MV-4-11 (cell line): ENCODE measurements at regions not wholly inside any gene's neighbourhood (a gene's known extent, or its start where the extent isn't known, plus 50 kb on each side); places are given as distances from the start of the nearest gene placed in this dataset.
"Not testable (repeated sequence)": the region's sequence is repeated elsewhere in the genome, so short reads cannot be mapped to it uniquely, and the experiment has no call there.

Experiments
- DNase-seq: peaks from one replicate; lab custom pipeline; 2025; lab: John Stamatoyannopoulos, UW

DNA sequence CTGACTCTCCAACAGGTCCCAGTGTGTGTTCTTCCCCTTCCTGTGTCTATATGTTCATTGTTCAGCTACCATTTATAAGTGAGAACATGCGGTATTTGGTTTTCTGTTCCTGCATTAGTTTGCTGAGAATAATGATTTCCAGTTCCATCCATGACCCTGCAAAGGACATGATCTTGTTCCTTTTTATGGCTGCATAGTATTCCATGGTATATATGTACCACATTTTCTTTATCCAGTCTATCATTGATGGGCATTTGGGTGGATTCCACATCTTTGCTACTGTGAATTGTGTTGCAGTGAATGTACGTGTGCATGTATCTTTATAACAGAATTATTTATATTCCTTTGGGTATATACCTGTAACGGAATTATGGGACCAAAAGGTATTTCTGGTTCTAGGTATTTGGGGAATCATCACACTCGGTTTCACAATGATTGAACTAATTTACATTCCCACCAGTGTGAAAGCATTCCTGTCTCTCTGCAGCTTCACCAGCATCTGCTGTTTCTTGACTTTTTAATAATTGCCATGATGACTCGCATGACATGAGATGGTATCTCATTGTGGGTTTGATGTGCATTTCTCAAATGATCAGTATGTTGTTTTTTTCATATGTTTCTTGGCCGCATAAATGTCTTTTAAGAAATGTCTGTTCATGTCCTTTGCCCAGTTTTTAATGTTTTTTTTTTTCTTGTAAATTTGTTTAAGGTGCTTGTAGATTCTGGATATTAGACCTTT is 60.2 kb downstream of the LSMEM1 start:
- DNase-seq, result no peak

DNA sequence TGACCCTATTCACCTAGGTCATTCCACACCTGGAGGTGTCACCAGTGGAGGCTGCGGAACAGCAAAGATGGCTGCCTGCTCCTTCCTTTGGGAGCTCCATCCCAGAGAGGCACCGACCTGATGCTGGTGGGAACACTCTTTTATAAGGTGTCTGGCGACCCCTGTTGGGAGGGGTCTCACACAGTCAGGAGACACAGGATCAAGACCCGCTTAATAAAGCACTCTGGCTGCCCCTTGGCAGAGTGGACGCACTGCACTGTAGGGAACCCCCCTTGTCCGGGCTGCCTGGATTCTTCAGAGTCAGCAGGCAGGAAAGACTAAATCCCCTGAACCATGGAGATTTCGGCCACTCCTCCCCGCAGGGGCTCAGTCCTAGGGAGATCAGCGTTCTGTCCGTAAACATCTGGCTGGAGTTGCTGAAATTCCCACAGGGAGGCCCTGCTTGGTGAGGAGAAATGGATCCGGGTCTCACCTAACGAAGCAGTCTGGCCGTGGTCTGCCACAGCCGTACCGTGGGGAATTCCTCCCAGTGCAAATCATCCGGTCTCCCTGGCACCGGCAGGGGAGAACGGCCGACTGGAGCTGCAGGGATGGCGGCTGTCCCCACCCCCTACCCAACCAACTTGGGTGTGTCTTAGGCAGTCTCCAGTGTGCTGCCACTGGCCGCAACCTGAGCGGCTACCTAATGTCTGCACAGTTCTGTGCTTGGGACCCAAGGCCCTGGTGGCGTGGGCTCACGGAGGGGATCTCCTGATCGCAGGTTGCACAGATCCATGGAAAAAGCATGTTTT is 66.1 kb downstream of the LSMEM1 start:
- DNase-seq, result no peak

DNA sequence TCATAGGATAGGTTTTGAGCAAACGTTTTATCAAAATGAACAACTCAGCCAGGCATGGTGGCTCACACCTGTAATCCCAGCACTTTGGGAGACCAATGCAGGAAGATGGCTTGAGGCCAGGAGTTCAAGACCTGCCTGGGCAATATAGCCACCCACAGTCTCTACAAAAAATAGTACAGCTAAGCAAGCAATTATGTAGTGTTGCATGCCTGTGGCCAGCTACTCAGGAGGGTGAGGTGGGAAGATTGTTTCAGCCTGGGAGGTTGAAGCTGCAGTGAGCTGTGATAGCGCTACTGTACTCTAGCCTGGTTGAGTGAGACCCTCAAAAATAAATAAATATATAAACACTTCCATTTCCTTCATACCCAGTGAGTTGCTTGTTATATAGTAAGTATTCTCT is 67.1 kb downstream of the LSMEM1 start:
- DNase-seq, result no peak

DNA sequence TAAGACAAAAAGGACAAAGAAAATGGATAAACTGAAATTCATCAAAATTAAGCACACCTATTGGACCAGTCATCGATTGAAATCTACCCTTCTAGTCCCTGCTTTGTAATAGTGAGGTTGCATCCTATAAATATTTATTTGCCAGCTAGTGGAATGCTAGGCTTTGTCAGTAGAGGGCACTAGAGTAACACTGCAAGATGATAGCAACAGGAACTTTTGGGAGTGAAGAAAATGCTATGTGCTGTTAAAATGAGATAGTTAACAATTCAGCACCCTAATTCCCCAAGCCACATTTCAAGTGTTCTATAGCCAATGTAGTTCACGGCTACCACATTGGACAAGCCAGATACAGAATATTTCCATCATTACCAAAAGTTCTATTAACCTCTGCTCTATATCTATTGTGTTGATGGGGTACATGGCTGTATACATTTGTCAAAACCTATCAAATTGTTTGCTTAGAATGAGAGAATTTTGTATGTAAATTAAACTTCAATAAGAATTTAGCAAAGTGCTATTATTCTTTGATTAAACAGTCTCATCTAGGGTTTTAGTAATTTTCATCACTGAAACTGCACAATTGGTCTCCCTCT is 69.8 kb downstream of the LSMEM1 start:
- DNase-seq, result peak; percentile 31

DNA sequence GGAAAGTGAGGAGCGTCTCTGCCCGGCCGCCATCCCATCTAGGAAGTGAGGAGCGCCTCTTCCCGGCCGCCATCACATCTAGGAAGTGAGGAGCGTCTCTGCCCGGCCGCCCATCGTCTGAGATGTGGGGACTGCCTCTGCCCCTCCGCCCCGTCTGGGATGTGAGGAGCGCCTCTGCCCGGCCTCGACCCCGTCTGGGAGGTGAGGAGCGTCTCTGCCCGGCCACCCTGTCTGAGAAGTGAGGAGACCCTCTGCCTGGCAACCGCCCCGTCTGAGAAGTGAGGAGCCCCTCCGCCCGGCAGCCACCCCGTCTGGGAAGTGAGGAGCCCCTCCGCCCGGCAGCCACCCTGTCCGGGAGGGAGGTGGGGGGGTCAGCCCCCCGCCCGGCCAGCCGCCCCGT is 70.7 kb downstream of the LSMEM1 start:
- not testable (repeated sequence) for DNase-seq

DNA sequence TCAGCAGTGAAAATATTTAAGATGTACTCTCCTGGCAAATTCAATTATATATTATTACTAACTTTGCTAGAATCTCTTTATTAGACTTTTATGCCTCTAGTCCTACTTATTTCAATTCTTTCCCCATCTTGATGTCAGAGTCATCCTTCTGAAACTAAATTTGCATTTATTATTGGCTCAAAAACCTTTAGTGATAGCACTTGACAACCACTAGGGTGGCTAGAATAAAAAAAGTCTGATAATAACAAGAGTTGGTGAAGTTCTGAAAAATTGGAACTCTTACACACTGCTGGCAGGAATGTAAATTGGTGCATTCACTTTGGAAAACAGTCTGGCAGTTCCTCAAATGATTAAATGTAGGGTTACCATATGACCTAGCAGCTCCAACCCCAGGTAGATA is 73.8 kb downstream of the LSMEM1 start:
- DNase-seq, result no peak

DNA sequence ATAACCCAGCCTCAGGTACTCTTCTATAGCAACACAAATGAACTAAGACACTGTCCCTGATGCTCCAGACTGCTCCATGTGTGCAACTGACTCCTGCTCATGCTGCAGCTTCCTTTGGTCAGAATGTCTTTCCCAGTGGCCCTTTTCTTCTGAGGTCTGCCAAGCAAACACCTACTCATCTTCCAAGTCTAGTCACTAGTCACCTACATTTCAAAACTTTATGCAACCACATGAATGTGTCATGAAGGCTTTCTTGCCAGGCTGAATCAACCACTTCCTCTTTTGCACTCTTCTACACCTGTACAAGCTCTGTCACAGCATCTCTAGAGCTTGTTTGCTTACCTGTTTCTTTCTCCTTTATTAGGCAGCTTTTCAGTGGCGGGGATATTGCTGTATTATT is 75.8 kb downstream of the LSMEM1 start:
- peak; percentile 31 for DNase-seq

DNA sequence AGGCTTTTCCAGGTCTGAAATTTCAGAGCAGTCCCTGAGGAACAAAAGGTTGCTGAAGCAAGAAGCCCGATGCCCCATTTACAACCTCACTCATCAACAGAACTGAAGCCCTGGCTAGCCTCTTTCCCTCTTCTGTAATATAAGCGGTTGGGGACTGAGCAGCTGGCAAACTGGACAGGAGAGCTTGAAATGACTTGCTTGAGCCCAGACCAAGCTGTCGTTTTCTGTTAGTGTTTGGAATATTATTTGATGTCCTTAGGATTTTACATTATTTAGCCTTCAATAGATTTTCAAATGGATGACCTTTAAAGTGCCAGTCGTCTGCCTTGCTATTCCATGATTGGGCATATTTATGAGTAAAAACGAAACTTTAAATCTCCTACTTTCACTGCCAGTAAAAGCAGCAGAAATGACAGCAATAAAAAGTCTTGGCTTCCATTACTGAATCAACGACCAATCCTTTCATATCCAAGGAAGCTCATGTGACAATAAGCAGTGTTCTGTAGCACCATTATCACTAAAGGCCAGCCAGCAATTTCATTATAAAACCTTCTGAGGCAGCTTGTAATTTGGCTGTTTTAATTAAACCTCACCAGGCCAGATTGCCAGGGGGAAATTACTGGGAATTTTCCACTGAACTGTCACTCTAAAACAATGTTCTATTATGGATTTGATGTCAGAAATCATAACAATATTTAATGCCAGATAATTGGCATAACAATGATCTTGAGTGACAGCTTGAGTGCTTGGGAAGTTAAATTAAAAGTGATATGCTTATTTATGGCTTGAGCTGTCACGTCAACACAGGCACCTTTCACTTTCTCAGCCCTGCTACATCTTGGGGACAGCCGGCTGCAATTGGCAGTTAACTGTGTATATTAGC is 85.9 kb downstream of the LSMEM1 start:
- DNase-seq, result no peak

DNA sequence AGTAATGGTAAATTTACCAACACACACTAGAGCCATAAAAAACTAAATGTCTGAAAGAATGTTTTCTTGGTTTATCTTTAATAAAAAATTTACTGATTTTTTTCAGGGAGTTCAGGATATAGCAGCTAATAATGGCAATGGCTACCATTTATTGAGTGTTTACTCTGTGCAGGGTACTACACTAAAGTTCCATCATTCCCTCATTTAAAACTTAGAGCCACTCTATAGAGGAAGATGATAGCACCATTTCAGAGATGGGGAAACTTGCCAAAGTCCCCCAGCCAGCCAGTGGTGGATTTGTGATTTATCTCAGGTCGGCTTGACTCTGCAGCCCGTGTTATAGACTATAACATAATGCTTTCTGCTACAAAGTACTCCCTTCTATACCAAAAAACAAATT is 86.6 kb downstream of the LSMEM1 start:
- DNase-seq, result no peak

DNA sequence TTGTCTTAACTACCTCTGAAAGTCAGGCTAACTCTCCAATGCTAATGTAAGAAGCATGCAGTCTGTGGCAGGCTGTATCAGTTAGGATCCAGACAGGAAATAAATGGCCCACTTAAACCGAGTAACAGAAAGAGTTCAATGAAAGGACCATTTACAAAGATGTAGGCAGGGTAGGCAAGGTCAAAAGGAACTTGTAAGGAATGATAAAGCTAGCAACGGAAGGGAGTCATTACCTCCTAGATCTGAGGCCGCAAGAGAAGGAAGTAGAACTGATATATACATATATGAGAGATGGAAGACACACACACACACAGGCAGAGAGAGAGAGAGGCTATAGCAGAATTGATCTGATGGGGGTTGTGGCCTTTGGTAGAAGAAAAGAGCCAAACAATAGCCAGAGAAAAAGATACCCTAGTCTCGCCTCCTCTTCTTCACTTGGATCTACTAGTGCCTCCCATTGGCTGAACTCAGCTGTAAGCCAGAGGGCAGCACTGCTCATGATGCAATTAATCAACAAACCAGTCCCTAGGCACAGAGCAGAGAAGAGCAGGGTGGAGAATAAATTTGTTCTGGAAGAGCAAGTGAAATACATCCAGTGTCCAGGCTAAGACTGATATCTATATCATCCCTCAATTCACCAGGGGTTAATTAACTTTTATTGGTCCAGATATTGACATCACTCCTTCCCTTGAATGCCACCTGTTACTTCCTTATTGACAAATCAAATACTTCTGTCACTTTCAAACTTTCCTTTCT is 91.2 kb downstream of the LSMEM1 start:
- DNase-seq, result no peak

DNA sequence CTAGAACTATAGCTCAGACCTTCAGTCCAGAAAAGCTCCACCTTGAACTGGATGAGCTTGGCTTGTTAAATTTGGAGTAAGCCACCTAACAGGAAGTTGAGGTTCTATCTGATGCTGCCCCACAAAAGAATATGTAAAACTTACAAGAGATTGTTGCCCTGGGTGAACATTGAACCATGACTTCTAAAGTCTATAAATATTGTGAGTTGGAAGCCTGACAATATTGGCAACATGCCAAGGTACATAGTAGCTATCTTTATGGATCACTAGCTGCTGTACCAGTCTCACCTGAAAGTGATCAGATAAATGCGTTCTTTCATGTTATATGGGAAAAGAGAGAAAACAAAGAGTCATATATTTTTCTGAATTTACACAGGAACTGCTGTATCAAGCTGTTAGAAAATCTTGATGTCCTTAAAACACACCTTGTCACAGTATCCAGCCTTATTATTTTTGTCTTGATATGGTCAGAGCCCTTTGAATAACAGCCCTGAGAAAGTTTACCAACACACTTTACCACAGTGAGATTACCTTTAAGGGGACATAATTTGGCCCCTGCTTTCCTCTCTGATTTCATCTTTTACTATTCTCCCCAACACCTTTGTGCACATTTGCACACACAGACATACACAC is 92.0 kb downstream of the LSMEM1 start:
- no peak for DNase-seq

DNA sequence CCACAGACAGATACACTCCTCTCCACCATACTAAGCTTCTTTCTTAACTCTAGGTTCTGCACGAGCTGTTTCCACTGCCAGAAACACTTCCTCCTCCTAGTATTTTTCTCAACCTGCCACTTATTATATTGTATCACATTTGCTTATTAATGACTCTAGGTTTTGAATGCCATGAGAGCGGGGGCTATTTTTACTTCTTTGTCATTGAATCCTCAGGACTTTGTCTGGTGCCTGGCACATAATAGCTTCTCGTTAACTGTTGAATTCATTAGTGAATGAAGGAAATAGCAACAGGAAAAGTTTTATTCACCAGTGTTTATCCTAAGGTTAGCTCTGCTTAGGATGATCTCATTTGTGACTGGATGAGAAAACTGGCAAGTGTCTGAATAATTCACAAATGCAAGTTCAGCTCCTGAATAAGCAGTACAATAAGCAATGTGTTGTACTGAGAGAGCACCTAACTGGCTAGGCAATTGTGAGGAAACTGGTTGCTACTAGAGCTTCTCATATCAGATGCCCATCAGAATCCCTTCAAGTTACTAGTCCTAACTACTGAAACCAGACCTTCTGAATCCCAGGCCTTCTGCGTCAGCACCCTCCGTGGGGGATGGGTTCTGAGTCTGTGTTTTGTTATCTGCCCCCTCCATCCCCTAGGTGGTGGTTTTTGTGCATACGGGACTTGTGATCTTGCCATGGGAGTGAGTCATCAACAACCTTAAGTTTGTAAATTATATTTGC is 92.7 kb downstream of the LSMEM1 start:
- no peak for DNase-seq

DNA sequence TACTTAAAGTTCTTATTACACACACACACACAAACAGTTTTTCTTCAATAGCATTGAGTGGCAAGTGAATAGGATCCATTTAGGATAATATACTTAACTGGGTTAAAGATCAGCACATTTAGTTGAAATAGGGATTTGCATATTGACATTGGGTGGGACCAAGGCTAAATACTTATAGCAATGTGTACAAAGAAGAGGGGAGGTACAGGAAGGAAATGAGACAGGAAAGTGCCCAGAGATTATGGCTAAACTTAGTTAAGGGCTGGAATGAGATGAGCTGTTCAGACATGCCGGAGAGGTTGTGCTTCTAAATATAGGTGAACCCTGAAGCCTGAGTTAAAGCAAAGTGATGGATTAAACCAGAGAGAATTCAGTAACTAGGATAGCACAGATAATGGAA is 95.1 kb downstream of the LSMEM1 start:
- DNase-seq, result no peak

DNA sequence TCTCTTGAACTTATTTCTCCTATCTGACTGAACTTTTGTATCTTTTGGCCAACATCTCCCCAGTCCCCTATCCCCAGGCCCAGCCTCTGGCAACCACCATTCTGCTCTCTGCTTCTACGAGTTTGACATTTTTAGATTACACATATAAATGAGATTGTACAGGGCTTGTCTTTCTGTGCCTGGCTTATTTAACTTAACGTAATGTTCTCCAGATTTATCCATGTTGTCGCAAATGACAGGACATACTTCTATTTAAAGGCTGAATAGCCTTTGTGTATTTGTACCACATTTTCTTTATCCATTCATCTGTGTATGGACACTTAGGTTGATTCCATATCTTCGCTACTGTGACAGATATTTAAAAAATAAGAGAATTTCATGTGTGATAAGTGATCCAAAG is 98.6 kb downstream of the LSMEM1 start:
- no peak for DNase-seq

DNA sequence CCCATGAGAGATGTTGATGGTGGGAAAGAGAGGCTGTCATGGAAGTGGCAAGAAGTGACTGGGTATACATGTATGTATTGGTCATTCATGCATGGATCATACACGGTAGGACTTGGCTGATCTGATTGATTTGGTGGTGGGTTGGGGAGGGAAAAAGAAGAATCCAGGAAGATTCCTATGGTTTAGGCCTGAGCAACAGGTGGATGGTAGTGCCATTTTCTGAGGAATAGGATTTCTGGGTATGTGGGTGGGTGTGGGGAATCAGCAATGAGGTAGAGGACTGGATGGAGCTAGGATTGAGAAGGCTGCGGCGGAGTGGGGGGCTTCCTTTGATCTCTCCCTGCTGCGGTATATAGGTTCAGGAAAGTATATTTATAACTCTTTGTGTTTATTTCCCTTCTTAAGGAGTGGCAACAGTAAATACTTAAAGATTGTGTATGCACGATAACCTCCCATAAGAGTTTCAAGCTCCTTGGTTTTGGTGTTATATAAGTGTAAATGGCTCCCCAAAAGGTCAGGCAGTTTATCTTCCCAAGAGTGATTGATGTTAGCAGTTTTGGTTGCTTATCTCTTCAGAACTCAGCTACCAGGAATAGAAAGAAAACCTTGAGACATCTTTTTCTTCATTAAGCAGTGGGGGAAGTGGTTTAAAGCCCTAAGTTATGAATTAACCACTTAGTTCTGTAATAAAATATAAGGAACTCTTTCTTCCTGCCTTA is 100.1 kb downstream of the LSMEM1 start:
- no peak for DNase-seq

DNA sequence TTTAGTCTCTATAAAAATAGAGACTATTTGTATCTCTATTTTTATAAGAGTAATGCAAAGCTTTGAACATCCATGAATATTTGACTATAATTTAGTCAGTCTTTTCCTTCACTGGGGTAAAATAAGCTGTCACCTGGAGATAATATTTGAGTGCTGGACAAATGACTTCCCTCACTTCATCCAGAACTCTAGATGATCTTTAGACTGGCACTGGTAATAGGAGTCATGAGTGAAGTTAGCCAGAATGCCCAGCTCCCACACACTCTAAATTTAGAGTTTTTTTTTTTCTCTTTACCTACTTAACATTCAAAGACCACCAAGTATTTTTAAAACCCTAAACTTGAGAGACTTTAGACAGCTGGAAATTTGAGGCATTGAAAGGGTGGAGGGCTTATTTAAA is 100.7 kb downstream of the LSMEM1 start:
- DNase-seq, result no peak

DNA sequence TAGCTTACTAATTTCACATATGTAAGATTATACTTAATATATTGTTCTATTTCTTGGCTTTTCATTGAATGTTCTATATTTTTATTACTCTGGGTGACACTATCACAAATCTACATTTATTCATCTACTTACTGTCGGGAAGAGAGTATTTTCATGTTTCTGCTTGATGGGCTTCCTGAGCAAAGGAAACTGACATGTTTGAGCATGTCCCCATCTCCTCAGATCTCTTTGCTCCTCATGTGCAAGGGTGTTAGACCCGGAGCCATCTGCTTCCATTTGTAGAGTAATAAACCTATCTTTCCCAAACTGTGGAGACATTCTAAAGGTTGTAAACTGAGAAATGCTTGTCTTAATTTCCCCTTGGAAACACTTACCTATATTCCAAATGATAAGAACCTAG is 103.5 kb downstream of the LSMEM1 start:
- no peak for DNase-seq

DNA sequence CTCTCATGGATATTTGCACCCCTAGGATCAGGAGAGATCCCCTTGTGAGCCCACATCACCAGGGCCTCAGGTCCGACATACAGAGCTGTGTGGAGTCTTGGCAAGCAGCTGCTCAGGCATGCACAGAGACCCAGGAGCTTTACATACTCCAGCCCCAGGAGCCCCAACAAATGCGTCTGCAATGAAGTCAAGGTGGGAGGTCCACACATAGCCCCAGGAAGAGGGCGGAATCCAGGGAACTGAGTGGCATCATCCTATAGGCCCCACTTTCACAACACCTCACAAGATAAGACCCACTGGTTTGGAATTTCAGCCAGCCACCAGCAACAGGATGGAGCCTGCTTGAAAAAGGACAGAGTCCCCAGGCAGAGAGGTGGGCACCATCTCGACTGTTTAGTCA is 106.7 kb downstream of the LSMEM1 start:
- no peak for DNase-seq

DNA sequence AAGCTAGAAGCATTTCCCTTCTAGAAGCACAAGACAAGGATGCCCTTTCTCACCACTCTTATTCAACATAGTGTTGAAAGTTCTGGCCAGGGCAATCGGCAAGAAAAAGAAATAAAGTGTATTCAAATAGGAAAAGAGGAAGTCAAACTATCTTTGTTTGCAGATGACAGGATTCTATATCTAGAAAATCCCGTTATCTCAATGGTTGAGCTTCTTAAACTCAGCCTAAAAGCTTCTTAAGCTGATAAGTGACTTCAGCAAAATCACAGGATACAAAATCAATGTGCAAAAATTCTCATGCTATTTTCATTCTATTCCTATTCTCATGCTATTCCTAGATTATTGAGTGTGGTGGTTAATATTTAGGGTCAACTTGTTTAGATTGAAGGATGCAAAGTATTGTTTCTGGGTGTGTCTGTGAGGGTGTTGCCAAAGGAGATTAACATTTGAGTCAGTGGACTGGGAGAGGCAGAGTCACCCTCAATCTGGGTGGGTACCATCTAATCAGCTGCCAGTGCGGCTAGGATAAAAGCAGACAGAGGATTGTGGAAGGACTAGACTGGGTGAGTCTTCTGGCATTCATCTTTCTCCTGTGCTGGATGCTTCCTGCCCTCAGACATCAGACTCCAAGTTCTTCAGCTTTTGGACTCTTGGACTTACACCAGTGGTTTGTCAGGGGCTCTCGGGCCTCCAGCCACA is 111.9 kb downstream of the LSMEM1 start:
- not testable (repeated sequence) for DNase-seq
